NCI-H446 treated with DMSO at 0.1 percent for 48 hours (cell line): ENCODE measurements at regions not wholly inside any gene's neighbourhood (a gene's known extent, or its start where the extent isn't known, plus 50 kb on each side); places are given as distances from the start of the nearest gene placed in this dataset.
"Not testable (repeated sequence)": the region's sequence is repeated elsewhere in the genome, so short reads cannot be mapped to it uniquely, and the experiment has no call there.

Experiments
- DNase-seq: peaks from one replicate; lab custom pipeline; 2025; lab: John Stamatoyannopoulos, UW

DNA sequence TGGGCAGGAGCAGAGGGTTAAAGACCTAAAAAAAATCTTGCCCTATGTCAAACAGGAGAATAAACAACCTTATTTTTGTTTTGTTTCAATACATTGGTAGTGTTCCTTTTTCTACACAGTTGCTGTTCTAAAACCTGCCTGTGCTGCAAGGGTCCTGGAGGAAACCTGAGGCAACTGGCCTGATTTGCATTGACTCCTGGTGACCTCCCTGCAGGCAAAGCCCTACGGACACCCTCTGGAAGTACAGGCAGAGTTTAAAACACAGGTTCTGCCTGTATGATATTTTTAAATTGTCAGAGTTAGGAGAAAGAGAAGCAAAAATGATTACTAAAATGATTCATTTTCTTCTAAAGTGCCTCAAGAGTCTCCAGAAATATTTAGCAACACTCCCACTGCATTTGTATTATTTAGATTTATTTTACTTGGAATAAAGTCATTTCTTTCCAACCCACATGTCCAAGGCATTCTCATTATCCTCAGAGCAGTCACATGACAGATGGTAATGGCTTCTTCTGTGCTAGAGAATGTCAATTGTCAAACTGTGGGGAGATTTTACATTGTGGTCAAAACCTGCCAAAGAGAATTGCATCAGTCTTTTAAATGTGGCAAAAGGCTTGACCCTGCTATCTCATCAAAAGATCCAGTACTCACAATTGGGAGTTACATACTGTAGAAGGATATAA lies 559.6 kb downstream of the CETN3 start:
- DNase-seq, result no peak

DNA sequence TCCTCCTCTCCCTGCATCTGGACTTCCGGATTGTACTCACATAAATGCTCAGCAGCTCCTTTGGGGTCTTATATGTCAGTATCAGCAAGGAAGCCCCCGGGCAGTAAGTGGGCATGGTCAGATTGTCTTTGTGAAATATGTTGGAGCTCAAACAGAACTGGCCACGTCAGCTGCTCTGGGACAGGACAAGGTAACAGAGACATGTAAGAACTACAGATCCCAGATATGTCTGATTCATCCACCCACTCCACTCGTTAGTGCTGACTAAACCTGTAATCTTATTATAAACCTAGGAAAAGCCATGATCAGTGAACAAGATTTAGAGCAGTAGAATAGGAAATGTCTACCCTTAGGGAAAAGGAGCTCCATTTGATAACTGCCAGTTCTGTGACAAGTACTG lies 561.8 kb downstream of the CETN3 start:
- DNase-seq, result no peak

DNA sequence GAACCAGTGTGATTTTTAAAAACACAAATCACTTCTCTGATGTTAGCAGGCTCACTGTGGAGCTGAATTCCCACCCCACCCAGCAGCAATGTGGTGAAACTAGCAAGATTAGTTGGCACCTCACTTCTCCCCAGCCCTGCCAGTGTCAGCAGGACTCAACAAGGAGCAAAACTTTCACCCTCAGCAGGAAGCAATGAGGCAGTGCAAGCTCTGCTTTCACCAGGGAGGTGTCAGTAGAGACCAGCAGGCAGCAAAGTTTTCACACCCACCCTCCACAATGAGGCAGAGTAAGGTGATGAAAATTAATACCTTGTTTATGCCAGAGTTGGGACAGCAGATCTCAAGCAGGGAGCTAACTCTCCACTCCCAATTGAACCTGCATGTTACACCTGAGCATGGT lies 565.0 kb downstream of the CETN3 start:
- DNase-seq, result no peak

DNA sequence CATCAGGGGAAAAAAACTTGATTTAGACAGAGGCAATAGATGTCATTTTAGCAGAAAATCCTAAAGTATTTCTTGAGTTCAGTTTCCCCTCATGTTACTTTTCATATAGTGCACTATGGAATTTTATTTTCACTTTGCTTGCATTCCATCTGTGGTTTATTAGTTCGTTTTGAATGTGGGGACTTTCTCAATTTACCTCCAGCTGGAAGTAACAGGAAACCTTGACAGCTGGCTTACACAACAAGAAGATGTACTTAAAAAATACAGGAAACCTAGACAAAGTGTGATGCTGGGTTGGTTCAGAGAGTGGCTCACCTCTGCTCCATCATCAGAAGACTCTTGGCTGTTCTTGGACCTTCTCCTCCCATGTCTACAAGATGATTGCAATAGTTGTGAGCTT lies 567.0 kb downstream of the CETN3 start:
- no peak for DNase-seq

DNA sequence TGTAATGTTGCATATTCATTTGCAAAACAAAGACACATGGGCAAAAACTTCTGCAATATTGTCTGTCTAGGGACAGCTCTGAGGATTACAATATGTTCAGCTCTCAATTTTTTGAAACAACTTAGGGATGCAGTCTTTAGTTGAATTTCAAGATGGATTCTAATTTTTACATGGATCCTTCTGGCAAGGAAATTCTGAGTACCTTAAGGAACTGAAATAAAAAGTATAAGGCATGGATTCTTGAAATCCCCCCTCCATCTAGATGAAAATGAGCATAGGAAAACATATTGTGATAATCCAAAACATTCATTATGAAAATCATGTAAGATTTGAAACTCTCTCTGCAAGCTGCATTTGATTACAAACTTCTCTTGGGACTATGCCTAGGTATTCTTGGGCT lies 568.6 kb downstream of the CETN3 start:
- DNase-seq, result no peak

DNA sequence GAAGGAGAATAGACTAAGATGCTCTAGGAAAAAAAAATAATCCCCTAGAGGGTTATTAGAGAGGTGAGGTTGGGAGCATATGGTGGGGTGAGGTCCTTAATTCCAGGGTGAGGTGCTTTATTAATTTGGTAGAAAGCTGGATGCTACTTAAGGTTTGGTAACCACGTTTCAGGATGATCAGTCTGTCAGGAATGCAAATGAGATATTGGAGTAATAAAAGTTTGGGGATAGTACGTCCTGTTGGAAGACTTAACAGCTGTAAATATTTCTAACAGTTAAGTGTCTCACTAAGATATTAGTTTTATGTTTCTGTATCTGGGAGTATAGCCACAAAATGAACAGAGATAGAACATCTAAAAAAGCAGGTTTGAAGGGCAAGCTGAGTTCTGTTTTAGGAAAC lies 578.9 kb downstream of the CETN3 start:
- no peak for DNase-seq

DNA sequence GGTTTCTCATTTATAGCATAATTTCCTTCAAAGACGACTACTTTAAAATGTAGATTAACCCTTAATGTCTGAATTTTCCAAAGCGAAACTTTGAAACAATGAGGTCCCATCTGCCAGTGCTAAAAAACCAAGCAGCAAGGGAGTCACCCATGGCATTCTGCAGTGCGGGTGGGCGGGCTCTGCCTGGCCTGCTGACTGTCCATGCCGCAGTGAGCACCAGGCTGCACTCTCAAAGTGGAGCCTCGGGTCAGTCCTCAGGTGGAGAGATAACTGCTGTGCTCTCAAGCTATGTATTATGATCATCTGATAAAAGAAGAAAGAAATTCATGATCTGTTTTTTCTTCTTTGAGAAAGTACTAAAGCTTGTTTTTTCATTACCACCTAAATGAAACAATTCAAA lies 581.6 kb downstream of the CETN3 start:
- DNase-seq, result no peak

DNA sequence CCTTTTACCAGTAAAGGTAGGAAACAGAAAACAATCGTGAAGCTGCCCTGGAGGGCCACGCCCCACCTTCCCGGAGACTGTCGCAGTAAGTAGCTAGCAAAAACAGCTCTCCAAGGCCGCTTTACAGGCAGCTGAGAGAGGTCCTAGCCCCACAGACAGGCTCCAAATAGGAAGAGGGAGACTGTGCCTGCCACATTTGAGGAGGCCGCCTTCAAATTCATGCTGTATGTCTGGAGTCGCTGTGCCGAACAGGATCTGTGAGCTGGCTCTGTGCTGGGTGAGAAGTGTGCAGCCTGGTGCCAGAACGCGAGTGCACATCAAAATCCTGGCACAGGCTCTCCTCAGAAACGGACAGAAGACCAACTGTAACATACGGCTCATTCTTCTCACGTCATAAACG lies 582.2 kb downstream of the CETN3 start:
- peak; percentile 66 for DNase-seq

DNA sequence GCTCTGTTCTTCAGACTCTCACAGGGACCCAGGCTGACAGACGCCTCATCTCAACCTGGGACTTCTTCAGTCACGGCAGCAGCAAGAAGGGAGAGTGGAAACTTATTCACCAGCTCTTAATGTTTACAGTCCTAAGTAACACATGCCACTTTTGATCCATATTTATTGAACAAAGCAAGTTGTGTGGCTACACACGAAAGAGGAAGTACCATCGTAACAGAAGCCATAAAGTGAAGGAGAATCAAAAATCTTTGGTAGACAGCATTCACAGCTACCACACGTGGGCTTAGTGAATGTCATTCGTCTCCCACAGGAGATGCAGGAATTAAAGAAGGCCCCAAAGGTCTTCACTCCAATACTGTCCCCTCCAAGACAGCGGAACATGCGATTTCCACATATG lies 582.6 kb downstream of the CETN3 start:
- no peak for DNase-seq

DNA sequence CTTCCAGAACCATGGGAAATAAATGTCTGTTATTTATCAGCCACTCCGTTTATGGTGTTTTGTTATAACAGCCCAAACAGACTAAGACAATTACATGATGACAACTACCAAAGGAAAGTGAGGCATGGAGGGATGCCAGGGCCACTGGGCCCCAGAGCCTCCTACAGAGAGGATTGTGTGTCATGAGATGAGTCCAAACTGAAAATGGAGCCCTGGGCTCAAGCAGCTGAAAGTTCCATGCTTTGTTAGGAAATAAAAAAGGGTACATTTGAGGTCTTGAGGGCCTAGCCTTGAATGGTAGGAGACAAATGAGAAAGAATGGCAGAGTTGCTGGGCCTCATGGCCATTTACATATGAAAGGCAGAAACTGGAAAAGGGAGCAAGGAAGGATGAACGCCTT lies 586.5 kb downstream of the CETN3 start:
- DNase-seq, result no peak

DNA sequence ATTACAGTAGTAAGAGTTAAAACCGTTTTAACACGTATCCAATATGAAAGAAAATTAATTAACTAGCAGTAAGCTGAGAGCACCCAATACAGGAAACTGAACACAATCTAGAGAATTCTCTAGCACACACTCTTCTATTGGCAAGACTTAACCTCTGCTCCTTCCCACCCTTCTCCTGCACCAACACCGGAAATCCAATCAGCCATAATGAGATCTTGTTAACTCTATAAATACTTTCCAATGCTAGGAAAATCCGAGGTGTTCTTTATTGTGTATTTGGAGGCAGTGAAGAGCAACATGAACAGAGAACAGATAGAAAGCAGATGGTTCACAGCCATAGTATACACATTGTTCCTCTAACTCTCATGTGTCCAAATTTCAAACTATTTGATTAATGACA lies 591.7 kb downstream of the CETN3 start:
- DNase-seq, result no peak

DNA sequence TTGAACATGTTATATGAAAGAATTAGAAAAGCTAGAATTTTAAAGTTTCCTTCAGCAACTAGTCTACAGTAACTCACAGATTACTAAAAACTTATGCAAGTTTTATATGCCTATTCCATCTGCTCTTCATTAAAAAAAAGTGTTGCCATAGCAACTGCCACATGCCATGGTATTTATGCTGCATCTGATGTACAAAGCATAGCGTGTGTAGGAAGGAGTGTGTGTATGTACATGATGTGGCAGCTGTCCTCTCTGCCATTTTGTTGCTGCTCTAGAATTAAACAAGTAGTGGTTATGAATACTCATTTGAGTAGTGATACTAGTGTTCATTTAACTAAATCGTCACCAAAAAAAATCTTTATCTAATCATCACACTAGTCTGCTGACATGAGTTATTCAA lies 593.5 kb downstream of the CETN3 start:
- DNase-seq, result no peak

DNA sequence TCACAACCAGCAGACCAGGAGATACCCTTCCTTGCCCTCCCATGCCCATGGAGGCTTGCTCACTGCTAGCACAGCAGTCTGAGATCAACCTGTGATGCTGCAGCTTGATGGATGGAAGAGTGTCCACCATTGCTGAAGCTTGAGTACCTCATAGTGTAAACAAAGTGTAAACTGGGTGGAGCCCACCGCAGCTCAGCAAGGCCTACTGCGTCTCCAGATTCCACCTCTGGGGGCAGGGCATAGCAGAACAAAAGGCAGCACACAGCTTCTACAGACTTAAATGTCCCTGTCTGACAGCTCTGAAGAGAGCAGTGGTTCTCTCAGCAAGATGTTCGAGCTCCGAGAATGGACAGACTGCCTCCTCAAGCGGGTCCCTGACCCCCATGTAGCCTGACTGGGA lies 608.8 kb downstream of the CETN3 start:
- not testable (repeated sequence) for DNase-seq

DNA sequence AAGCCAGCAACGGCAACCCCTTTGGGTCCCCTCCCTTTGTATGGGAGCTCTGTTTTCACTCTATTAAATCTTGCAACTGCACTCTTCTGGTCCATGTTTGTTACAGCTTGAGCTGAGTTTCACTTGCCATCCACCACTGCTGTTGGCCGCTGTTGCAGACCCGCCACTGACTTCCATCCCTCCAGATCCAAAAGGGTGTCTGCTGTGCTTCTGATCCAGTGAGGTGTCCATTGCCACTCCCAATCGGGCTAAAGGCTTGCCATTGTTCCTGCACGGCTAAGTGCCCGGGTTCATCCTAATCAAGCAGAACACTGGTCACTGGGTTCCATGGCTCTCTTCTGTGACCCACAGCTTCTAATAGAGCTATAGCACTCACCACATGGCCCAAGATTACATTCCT lies 615.1 kb downstream of the CETN3 start:
- DNase-seq, result not testable (repeated sequence)

DNA sequence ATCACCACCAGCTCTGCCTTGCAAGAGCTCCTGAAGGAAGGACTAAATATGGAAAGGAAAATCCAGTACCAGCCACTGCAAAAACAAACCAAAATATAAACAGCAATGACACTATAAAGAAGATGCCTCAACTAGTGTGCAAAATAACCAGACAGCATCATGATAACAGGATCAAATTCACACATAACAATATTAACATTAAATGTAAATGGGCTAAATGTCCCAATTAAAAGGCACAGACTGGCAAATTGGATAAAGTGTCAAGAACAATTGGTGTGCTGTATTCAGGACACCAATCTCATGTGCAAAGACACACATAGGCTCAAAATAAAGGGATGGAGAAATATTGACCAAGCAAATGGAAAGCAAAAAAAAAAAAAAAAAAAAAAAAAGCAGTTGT lies 629.8 kb downstream of the CETN3 start:
- not testable (repeated sequence) for DNase-seq

DNA sequence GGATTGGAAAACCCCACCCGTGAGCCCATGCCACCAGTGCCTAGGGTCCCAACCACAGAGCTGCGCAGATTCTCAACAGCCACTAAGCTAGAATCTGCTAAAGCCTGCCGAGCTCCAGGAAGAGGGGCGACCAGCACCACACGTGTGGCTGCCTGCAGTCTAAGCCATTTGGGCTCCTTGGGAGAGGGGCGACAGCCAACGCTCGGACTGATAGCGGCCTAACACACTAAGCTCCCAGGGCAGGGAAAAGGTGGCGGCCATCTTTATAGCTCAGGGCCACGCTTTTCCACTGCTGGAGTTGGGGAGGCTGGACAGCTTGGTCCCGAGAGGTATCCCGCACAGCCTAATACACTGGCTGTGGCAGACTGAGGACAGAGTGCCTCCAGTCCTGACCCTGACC lies 631.8 kb downstream of the CETN3 start:
- DNase-seq, result no peak

DNA sequence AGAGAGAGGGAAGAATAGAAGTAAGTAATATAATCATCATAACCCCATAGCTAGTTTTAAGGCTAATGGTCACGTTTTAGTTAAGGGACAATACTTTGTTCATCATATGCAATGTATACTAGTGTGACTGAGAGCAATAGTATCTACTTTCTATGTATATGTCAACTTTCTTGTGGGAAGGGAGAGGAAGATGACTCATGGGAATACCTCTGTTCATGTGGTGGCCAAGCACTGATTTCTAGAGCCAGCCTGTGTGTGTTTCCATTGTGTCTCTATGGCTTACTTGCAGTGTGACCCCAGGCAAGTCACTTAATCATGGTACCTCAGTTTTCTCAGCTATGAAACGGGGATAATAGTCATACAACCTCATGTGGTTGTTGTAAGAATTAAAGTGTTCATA lies 639.6 kb downstream of the CETN3 start:
- no peak for DNase-seq

DNA sequence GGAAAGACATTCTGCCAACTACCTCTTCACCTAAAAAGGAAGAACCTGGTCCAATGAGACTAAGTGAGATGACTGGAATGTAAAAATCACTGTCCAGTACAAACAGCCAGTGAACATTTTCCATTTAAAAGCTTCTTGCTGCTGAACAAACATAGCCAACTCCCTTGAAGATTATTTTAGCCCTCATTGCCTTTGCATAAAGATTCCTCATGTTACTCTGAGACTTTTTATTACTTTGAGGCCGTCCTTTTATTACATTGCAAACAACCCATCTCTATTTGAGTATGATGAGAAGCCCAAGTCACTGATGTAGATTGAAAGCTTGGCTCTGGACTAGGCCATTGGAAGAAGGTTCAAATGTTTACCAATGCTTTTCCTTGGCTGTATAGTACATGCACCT lies 649.8 kb downstream of the CETN3 start:
- no peak for DNase-seq

DNA sequence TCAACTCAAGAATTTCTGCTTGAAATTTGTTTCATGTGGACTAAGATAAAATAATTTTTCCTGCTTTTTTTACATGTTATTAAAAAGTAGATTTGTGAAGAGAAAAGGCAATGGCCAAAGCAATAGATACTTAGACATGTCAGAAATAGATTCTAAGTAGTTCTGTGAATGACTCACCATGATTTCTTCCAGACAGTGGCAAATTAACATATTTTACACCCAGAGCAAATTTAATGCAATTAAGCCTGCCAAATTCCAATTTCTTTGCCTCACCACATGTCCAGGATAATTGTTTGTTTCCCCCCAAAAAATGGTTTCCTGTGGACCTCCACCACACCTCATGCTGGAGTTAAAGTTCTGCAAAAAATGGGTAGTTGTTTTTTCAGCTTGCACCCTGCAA lies 651.4 kb downstream of the CETN3 start:
- DNase-seq, result peak; percentile 39

DNA sequence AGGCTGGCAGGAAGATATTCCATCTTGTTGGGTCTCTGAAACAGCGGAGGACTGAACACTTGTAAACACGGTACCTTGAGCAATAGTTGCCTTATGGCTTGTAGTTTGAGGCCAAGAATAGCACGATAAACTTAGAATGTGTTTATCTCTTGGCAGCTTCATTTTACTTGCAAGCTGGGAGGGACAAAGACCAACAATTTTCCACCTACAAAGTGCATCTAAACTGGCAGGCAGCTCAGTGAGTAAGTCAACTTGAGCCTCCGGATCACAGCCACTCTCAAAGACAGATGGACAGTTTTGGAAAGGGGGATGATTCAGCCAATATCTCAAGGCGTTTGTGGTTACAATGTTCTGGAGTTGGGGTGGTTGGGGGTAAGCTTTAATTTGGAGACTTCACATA lies 652.6 kb downstream of the CETN3 start:
- DNase-seq, result peak; percentile 93

DNA sequence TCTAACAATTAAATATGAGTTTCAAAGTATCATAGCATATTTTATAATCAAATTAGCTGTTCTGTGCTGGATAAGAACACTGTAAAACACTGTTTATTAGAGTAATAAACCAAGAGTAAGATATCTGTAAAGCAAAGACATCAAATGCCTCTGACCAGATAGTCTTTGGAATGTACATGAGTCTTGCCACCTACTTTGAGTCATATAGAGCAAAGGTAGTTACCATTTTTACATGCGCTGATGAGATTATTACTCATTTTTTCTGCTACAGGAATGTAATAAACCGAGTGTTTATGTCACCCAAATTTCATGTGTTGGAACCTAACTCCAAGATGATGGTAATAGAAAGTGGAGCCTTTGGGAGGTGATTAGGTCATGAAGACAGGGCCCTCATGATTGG lies 654.5 kb downstream of the CETN3 start:
- no peak for DNase-seq

DNA sequence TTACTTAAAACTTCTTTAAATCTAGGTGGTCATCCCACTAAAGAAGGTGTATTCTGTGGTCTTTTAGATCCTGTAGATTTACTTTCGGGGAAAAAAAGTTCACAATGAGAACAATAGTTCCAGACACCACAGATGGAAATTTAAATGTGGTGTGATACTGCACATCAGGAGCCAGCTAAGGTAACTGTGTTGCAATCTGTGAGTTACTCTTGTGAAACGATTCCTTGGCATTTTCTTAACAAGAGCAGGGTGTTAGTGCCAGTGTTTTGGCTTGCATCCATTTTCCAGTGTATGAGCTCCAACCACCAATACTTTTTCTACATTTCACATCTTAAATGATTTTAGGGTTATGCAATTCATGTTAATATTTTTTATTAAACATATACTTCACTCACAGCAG lies 674.5 kb downstream of the CETN3 start:
- DNase-seq, result no peak

DNA sequence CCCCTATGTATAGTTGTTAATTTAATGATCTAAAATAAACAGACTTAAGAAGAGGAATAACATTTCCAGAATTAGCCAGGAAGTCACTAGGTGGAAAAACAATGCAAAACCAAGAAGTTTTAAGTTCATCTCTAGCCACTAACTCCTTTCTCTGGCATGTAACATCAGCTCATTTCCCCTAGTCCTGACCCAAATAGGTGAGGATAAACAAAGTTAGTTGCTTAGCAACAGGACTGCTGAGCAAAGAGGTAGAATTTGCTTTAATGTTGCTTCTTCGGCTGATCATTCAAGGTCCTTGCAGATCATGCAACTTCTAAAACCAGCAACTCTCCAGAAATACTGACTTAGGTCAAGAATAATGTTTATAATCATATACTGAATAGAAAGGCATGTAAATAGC lies 675.8 kb downstream of the CETN3 start:
- DNase-seq, result no peak

DNA sequence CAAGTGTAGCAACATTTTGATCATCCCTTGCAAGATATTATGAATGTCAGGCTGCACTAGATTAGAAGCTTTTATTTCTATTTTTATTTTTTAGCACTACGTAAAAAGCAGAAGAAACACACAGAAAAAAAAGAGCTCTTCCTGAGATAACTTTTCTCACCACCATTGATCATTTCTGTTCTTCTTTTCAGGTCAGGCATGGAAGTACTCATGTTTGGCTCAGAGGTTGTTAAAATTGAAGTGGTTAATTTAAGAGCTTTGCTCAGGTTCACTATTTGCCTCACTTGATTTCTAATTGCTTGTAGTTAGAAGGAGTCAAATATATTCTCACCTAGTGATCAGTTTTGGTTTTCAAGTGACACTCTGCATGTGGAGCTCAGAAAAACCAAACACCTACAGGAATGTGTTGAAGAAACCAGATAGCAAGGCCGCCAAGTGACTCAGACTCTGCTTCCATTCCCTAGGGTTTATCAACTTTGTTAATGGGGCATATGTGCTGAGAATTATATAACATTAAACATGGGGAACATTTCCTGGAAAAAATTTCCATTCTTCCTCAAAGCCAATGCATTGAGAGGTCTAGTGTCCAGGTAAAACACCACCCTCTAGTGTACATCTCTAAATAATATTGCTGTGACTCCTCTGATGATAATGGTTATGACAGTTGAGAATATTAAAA lies 679.8 kb downstream of the CETN3 start:
- DNase-seq, result no peak
